ENCODE measurements at regions not wholly inside any gene's neighbourhood (a gene's known extent, or its start where the extent isn't known, plus 50 kb on each side); places are given as distances from the start of the nearest gene placed in this dataset.

DNA sequence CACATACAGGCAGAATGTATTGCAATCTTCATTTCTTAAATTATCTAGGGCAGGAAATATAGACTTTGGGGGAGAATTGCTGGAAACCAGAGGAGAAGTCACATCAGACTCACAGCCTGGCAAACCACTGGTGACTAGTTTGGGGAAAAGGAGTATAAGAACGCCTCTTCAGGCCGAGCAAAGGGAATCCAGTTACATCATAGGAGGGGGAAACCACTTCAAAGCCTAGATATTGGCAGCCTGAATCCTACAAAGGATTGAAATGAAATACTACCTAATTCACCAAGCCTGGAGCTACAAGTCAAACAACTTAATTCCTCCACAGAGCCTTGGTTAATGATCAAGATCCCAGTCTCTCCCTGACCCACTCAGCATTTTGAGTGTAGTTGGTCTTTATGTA is 121.7 kb downstream of the SLC30A10 start:
- H3K27me3 ChIP-seq: peaks cover 0 to 2% (median 0%) of the 10 kb centered on the region in 3 donors
- no peaks in the 10 kb centered on the region for H3K4me1 ChIP-seq
- H3K9me3 ChIP-seq: no peaks in the 10 kb centered on the region
- no peak overlapping the region for H3K27ac ChIP-seq
- no peaks in the 10 kb centered on the region for H3K36me3 ChIP-seq
- intact Hi-C loops (cut with DNase I; ENCODE audit: low total_unique reads) (no loop called here), in situ Hi-C loops (cut with MboI; ENCODE audit: low sequenced_read_pairs in 4 of 4) (no loop called here)
- DNase-seq: no peak
- no peak for ATAC-seq
- TF ChIP-seq POLR2A (IDR thresholded peaks at IDR 0.05): no peak
- TF ChIP-seq, protein P1, sequence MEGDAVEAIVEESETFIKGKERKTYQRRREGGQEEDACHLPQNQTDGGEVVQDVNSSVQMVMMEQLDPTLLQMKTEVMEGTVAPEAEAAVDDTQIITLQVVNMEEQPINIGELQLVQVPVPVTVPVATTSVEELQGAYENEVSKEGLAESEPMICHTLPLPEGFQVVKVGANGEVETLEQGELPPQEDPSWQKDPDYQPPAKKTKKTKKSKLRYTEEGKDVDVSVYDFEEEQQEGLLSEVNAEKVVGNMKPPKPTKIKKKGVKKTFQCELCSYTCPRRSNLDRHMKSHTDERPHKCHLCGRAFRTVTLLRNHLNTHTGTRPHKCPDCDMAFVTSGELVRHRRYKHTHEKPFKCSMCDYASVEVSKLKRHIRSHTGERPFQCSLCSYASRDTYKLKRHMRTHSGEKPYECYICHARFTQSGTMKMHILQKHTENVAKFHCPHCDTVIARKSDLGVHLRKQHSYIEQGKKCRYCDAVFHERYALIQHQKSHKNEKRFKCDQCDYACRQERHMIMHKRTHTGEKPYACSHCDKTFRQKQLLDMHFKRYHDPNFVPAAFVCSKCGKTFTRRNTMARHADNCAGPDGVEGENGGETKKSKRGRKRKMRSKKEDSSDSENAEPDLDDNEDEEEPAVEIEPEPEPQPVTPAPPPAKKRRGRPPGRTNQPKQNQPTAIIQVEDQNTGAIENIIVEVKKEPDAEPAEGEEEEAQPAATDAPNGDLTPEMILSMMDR (IDR thresholded peaks at IDR 0.05 in 4 of 5, conservative IDR thresholded peaks at IDR 0.05 in 1 of 5): no peak
- no peak overlapping the region for H3K4me3 ChIP-seq

GRCh38 chr1:219806020-219806419 is 122.3 kb downstream of the SLC30A10 start:
- H3K36me3 ChIP-seq: no peaks in the 10 kb centered on the region
- no peak for TF ChIP-seq POLR2A (IDR thresholded peaks at IDR 0.05)
- no peaks in the 10 kb centered on the region for H3K9me3 ChIP-seq
- H3K4me1 ChIP-seq: no peaks in the 10 kb centered on the region
- H3K27ac ChIP-seq: no peak overlapping the region
- peaks cover 0 to 2% (median 0%) of the 10 kb centered on the region in 3 donors for H3K27me3 ChIP-seq
- no peak overlapping the region for H3K4me3 ChIP-seq
- no peak for DNase-seq
- in situ Hi-C loops (cut with MboI; ENCODE audit: low sequenced_read_pairs in 4 of 4) (no loop called here), intact Hi-C loops (cut with DNase I; ENCODE audit: low total_unique reads) (no loop called here)
- ATAC-seq: no peak

GRCh38 chr1:219805191-219805590 is 123.2 kb downstream of the SLC30A10 start:
- intact Hi-C loops (cut with DNase I; ENCODE audit: low total_unique reads) (no loop called here), in situ Hi-C loops (cut with MboI; ENCODE audit: low sequenced_read_pairs in 4 of 4) (no loop called here)
- no peaks in the 10 kb centered on the region for H3K36me3 ChIP-seq
- H3K9me3 ChIP-seq: no peaks in the 10 kb centered on the region
- TF ChIP-seq, protein P1 (IDR thresholded peaks at IDR 0.05 in 4 of 5, conservative IDR thresholded peaks at IDR 0.05 in 1 of 5): no peak
- TF ChIP-seq POLR2A (IDR thresholded peaks at IDR 0.05): no peak
- no peak for ATAC-seq
- H3K27ac ChIP-seq: no peak overlapping the region
- no peaks in the 10 kb centered on the region for H3K4me1 ChIP-seq
- peaks cover 0 to 2% (median 0%) of the 10 kb centered on the region in 3 donors for H3K27me3 ChIP-seq
- H3K4me3 ChIP-seq: no peak overlapping the region
- no peak for DNase-seq

- Histone ChIP-seq H3K27me3 (no peaks in the 10 kb centered on the region), H3K27ac (no peak overlapping the region), H3K4me1 (no peaks in the 10 kb centered on the region), H3K36me3 (no peaks in the 10 kb centered on the region), H3K9me3 (no peaks in the 10 kb centered on the region), H3K4me3 (no peak overlapping the region)
- ATAC-seq (no peak), DNase-seq (no peak)
- intact Hi-C loops (cut with DNase I; ENCODE audit: low total_unique reads): no loop called here
- TF ChIP-seq, protein P1 (IDR thresholded peaks at IDR 0.05 in 4 of 5, conservative IDR thresholded peaks at IDR 0.05 in 1 of 5): no peak
- no peak for TF ChIP-seq POLR2A (IDR thresholded peaks at IDR 0.05)
- in situ Hi-C loops (cut with MboI; ENCODE audit: low sequenced_read_pairs in 4 of 4): no loop called here
Measured at GRCh38 chr1:219801156-219801820, 127.1 kb downstream of the SLC30A10 start.

DNA sequence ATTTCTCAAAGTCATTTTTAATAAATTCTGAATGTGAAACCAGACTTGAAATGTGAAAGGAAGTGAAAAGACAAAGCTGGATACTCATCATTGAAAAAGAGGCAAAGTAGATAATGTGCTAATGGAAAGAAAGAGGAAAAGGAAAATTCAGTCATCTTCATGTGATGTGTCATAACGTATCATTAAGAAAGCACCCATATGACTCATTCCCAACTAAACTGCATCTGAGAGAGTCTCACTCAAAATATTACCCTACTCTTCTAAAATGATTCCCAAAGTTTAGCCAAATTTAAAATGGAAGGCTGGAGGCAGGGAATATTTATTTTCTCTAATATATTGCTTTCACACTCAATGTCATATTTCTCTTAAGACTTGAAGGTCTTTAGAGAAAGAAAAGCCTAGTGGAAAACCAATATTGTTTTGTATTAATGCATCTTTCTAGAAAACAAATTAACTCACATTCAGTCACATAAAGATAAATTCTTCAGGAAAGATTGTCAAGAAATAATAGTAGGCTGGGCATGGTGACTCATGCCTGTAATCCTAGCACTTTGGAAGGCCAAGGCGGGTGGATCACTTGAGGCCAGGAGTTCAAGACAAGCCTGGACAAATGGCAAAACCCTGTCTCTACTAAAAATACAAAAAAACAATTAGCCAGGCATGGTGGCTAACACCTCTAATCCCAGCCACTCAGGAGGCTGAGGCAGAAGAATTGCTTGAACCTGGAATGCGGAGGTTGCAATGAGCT is 129.9 kb downstream of the SLC30A10 start:
- ATAC-seq (no peak), DNase-seq (no peak)
- intact Hi-C loops (cut with DNase I; ENCODE audit: low total_unique reads) (no loop called here), in situ Hi-C loops (cut with MboI; ENCODE audit: low sequenced_read_pairs in 4 of 4) (no loop called here)
- Histone ChIP-seq H3K36me3 (no peaks in the 10 kb centered on the region), H3K4me1 (no peaks in the 10 kb centered on the region), H3K4me3 (no peak overlapping the region), H3K9me3 (no peaks in the 10 kb centered on the region), H3K27ac (no peak overlapping the region), H3K27me3 (no peaks in the 10 kb centered on the region)
- TF ChIP-seq, protein P1 (IDR thresholded peaks at IDR 0.05 in 4 of 5, conservative IDR thresholded peaks at IDR 0.05 in 1 of 5): no peak
- TF ChIP-seq POLR2A (IDR thresholded peaks at IDR 0.05): no peak
